GM23338 (cell line): ENCODE measurements at regions not wholly inside any gene's neighbourhood (a gene's known extent, or its start where the extent isn't known, plus 50 kb on each side); places are given as distances from the start of the nearest gene placed in this dataset.

Source experiments
- EZH2 ChIP-seq: fragments of 200-600 bp; sonication (generic); IDR thresholded peaks from one replicate; pipeline ENCODE4 v1.8.0; 2017; ENCODE audit warnings: antibody characterized with exemption, mild to moderate bottlenecking, low read depth; ENCODE audit not compliant: unreplicated experiment
- EZH2phosphoT487 ChIP-seq: fragments of 200-600 bp; sonication (generic); IDR thresholded peaks from one replicate; pipeline ENCODE4 v1.8.1; 2018; ENCODE audit warnings: antibody characterized with exemption; ENCODE audit not compliant: unreplicated experiment
- JUNB ChIP-seq: IDR thresholded peaks from one replicate; pipeline ENCODE4 v1.6.1; 2016; ENCODE audit warnings: antibody characterized with exemption; ENCODE audit not compliant: unreplicated experiment
- POLR2AphosphoS5 ChIP-seq: IDR thresholded peaks from 2 replicates; pipeline ENCODE4 v1.6.1; 2016; ENCODE audit warnings: antibody characterized with exemption, low read depth
- ZNF331 ChIP-seq: fragments of 250-450 bp; sonication (Bioruptor Pico); IDR thresholded peaks from 2 replicates; pipeline ENCODE4 v1.5.0; 2020; ENCODE audit warnings: low read depth, mild to moderate bottlenecking, moderate library complexity
- TF ChIP-seq, protein P1 (sequence below), 2 experiments: fragments of 200-600 bp in 1 of 2; sonication (generic) in 1 of 2; conservative IDR thresholded peaks; 2 replicates each; pipeline versions ENCODE4 v1.5.1 to v1.6.1; 2016 to 2017; ENCODE audit warnings: antibody characterized with exemption in 2 of 2, low read depth in 2 of 2, mild to moderate bottlenecking in 2 of 2, moderate library complexity in 1 of 2
- TF ChIP-seq, protein P2 (sequence below): IDR thresholded peaks from 2 replicates; pipeline ENCODE4 v1.6.1; 2016; ENCODE audit warnings: antibody characterized with exemption

DNA sequence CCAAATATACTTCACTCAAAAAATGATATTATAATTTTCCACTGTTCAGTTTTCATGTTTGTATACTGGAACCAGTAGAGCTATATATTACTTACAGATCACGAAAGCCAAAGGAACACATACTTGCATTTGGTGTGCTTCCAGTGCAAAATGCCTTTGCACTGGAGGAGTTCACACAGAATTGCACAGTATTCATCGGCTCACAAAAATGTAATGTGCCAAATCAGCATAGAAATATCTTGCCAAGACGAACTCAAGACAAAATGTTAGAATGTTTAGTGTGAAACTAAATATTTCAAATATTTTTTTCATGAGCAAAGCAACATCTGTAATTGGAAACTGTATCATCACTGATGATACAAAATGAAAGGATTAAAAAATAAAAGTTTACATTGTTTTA is 646.2 kb upstream of the SEMA3D start:
- TF ChIP-seq, protein P1, sequence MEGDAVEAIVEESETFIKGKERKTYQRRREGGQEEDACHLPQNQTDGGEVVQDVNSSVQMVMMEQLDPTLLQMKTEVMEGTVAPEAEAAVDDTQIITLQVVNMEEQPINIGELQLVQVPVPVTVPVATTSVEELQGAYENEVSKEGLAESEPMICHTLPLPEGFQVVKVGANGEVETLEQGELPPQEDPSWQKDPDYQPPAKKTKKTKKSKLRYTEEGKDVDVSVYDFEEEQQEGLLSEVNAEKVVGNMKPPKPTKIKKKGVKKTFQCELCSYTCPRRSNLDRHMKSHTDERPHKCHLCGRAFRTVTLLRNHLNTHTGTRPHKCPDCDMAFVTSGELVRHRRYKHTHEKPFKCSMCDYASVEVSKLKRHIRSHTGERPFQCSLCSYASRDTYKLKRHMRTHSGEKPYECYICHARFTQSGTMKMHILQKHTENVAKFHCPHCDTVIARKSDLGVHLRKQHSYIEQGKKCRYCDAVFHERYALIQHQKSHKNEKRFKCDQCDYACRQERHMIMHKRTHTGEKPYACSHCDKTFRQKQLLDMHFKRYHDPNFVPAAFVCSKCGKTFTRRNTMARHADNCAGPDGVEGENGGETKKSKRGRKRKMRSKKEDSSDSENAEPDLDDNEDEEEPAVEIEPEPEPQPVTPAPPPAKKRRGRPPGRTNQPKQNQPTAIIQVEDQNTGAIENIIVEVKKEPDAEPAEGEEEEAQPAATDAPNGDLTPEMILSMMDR (conservative IDR thresholded peaks at IDR 0.05; ENCODE audit: low read depth in 2 of 2), result no peak
- TF ChIP-seq EZH2phosphoT487, result no peak
- TF ChIP-seq JUNB, result no peak
- TF ChIP-seq EZH2, result no peak
- TF ChIP-seq POLR2AphosphoS5, result no peak
- TF ChIP-seq ZNF331 (CRISPR knock-in tag), result no peak
- TF ChIP-seq, protein P2, sequence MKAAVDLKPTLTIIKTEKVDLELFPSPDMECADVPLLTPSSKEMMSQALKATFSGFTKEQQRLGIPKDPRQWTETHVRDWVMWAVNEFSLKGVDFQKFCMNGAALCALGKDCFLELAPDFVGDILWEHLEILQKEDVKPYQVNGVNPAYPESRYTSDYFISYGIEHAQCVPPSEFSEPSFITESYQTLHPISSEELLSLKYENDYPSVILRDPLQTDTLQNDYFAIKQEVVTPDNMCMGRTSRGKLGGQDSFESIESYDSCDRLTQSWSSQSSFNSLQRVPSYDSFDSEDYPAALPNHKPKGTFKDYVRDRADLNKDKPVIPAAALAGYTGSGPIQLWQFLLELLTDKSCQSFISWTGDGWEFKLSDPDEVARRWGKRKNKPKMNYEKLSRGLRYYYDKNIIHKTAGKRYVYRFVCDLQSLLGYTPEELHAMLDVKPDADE, result no peak
